NCI-H2107 treated with DMSO at 0.1 percent for 48 hours (cell line): ENCODE measurements at regions not wholly inside any gene's neighbourhood (a gene's known extent, or its start where the extent isn't known, plus 50 kb on each side); places are given as distances from the start of the nearest gene placed in this dataset.
"Not testable (repeated sequence)": the region's sequence is repeated elsewhere in the genome, so short reads cannot be mapped to it uniquely, and the experiment has no call there.

ENCODE experiments used
- DNase-seq: peaks from one replicate; lab custom pipeline; 2025; ENCODE audit not compliant: unreplicated experiment; lab: John Stamatoyannopoulos, UW

DNA sequence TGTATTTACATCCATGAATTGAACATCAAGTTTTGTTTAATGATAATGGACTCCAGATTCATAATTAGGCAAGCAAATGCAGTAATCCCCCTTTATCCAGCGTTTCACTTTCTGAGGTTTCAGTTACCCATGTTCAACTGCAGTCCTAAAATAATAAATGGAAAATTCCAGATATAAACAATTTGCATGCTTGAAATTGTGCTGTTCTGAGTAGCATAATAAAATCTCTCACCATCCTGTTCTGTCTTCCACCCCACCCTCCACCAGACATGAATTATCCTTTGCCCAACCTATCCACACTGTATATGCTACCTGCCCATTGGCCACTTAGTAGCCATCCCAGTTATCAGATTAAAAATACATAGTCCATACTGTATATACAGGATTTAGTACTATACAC is 224.5 kb upstream of the CHAC2 start:
- no peak for DNase-seq

DNA sequence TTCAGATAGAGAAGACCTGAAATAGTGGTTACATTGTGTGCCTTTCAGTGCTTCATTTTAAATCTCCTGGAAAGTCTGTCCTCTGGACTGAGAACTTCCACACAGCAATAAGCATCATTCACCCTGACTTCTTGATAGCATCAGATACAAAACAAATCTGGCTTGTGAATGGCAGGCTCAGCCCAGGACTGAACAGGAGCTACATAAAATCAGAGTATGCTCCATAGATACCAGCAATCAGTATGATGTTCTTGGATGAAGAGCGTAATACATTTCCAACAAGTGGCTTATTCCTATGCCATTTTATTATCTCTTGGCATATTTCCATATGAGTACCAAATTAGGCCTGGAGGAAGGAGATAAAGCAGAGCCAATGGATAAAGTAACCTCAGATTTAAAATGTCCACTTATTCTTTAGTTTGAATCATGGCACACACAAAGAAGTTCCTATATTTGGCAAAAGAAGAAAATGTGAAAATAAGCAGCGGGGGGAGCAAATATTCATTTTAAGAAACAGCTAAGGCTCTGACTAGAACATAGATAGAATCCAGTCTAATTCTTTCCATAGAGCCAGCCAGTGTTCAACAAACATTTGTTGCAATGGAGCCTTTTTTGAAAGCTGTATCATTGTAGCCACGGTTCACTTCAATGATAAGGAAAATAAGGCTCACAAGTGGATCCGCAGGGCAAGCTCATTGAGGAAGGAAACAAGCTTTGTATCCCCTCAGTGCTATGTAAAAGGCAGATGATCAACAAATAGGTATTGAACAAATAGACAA is 230.8 kb upstream of the CHAC2 start:
- DNase-seq: no peak

DNA sequence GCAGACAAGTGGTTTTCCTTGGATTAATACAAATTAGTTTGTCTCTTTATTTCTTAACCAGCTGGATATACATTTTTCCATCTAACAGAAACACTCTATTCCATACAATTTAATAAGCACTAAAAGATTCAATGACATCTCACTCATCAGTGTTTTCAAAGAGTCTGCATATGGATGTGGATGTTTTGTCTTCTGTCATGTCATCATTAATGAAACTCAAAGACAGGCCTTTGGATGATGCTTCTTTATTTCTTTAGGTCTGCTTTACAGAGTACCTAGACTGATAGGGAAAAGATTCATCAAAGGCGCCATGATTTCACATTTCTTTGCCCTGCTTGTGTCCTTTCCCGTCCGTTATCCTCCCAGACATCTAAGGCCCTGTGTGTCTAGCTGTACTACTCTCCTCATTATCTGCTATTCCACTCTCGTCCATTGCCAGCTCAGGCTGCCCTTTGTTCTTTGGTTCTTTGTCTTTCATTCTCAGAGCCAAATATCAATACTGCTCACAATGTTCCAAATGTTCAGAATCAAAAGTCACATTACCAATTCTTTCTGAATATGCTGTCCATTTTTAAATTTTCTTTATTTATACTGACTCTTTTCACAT is 232.3 kb upstream of the CHAC2 start:
- DNase-seq: no peak

DNA sequence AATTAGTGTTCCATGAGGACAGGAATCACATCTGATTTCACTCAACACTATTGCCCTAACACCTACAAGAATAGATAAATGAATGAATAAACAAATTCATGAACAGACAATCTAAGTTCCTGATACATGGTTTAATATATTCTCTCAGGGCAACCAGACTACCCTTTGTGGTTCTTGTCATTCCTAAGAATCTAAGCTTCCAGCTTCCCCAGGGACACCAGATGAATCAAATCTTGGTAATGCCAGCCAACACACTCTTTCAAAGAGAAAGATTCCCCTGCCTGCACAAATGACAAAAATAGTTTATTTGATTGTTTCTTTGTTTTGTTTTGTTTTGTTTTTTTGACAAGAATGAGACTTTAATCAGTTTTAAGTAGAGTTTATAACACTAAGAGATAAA is 237.5 kb upstream of the CHAC2 start:
- no peak for DNase-seq

DNA sequence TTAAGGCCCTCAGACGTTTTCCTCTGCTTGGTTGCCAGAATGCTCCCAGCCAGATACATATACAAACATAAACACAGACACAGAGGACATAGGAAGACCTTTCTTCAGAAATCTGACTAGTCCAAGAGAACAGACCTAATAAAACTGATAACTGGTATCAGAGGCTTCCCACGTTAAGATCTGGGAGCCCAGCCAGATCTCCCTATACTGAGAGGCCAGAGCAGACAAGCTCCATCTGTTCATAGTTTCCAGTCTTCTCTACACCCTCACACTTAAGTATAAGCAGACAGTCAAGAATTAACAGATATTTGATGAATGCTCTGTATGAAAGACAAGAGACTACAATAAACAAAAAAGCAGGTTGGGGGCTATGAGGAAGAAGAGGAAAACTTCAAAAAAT is 240.5 kb upstream of the CHAC2 start:
- DNase-seq: no peak

DNA sequence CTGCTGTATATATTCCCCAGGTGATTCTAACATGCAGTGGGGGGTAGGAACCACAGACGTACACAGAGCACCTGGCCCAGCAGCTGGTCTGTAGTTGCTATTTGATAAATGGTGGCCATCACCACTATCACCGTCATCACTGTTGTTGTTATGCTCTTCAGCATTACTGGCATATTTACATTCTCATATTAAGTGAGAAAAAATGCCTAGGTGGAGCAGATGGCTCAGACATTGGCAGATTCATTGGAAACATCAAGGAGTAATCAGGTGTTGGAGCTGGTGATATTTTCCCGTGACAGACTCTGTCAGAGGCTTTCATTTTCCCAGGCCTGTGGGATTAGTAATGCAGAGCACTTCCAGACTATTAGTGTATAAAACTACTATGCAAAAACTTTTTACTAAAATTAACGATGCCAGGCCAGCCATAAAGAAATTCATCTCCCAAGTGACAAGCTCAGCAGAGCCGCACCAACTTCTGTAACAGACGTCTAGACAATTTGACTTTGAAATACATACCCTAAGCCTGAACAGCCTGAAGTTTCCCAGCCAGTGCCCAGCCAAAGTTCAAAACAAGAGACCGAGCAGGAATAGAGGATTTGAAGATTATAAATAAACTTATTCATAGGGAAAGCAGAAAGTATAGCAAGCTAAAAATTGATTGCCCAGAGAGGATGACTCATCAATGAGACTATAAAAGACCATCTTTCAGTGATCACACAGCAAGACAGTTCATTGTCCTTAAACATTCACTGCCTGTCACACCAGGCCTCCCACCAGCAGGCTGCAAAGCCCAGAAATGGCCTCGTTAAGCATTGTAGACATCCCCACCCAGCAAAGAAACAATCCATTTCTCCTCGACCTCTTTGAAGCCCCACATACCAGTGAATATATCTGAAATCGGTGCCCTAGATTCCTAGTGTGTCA is 247.4 kb upstream of the CHAC2 start:
- peak; percentile 82 for DNase-seq

DNA sequence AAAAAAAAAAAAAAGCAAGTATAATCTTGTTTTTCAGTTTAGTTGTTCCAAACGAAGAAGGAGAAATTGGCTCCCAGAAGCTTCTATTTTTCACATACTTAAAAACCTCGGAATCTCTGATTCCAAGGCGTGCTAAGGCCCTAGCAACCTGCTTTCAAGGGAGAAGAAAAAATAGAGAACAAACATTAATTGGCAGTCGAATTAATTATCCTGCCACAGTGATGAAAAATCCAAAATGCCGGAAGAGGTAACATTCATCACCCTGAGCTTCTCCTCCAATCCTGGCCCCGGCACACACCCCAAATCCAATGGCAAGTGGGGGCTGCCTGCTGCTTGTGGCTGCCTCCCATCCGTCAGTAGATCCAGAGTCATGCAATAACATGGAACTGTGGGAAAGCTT is 250.2 kb upstream of the CHAC2 start:
- no peak for DNase-seq

DNA sequence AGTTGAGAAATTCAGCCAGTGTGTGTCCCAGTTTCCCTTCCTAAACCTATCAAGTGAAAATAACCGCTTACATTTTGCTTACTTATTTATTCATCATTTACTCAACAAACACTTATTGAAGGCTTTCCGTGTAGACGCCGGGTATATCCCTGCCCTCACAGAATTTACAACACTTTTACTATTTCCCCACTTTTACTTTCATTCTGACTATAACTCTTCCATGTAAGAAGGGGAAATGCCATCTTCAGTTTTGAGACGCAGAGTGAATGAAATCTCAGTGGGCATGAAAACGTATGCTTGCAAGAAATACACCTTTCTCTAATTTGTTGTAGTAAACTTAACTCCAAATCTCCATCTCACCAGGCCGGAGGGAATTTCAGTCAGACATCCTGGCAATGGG is 251.0 kb upstream of the CHAC2 start:
- no peak for DNase-seq

DNA sequence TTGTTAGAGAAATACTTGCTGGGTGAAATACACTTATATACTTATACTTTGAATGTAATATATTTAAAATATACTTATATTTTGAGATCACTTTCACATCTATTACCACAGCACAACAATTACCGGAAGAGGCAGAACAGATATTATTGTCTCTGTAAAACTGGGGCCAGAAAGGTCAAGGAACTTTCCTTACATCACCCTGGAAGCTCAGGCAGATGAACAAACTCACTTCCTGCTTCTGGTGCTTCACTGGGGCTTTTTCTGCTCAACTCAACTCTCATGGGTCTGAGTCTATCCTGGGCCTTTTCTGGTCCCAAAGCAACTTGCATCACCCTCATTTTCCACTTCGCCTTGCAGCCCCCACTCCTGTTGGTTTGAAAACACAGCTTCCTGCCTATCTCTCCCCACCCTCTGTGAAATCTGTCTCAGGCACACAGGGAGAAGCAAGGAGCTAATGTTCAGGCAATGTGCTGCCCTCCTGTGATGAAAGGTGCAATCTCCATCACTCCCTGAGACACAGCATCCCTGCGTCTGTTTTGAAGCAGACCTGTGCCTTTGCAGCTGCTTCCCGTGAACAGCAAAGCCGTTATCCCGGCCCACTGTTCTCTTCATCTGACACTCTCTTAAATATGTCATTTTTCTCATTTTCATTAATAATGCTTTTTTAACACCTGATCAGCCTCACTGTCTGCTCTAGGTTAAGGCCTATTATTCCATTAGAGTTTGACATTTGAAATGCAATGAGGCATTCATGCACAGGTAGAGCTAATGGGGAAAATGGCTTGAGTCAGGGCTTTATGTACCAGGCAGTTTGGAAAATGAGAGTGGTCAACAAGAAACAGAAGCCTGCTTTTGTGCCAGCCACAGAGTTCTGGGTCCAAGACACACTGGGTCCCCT is 251.9 kb upstream of the CHAC2 start:
- DNase-seq: peak; percentile 45

DNA sequence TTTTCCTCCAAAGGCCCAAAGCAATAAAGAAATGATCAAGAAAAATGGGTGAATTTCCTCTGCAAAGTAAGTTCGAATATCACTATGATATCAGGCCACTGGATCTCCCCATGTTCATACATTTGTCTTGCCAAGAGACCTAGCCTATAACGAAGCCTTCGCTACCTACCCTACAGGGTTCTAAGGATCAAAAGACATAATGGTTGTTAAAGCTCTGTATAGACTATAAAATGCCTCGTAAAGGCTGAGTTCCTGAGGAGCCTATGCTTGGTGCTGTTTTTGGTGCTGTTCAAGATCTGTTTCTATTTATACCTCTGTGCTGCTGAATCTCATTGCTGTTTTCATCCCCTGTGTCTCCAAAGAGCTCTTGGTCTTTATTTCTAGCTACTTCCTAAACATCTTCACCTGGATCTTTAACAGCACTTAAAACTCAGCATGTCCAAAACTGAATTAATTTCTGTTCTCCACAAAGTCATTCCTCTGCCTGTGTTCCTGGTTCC is 254.4 kb upstream of the CHAC2 start:
- DNase-seq: no peak

DNA sequence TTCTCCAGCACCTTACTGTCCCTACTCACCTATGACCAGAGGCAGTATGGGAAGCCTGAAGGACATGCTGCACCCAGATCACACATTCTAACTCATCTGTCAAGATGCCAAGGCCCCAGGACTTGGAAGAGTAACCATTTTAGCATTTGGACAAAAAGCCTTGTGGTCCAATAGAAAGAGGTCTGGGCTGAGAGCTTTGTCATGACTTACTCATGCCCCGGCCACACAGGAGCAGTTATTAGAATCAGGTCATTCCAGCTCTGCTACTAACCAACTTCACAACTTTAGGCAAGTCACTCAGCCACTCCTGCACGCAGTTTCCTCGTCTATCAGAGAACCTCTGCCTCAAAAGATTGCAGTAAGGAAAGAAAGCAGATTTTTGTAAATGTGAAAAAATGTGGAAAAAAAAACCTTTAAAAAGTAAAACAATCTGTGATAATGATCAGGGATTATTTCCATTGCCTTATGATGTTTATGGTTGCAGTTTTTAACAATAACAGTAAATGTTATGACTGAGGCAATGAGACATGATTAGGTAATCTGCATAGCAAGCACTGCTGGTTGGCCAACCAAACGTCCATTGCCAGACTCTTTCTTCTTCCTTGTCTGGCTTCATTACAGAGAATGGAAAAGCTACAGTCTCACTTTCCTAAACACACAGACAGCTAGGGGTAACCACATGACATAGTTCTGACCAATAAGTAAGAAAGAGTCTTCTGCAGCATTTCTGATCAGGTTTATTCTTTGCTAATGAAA is 255.4 kb upstream of the CHAC2 start:
- DNase-seq: no peak

DNA sequence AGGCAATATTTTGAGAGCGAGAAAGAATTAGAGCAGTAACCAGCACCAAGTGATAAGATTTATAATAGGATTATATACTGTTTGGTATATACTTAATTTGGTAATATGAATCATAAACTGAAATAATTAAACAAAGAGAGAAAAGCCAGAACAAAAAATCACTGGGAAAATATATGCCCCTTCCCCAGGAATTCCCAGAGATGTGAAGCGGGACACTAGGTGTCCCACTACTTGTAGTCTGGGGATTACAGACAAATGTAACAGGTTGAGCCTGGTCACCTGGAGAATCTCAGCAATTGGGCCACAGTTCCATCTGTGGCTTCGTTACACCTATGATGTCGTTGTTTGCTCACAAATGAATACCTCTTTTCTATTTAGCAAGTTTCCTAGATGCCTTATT is 256.1 kb upstream of the CHAC2 start:
- DNase-seq: no peak

DNA sequence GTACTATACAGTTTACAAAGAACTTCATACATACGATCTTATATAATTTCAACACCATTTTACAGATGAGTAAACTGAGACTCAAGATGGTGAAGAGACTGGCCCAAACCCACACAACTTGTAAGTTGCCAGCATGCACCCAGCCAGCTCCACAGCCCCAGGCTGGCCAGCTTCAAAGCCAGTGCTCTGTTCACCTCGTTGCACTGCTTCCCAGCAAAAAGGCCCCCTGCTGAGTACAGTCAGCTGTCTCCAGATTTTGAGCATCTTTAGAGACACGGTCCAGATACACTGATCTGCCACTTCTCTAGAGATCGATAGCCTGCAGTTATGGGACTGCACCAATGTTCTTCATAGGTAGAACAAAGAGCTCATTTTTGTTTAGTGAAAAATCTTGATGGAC is 257.2 kb upstream of the CHAC2 start:
- DNase-seq: no peak

DNA sequence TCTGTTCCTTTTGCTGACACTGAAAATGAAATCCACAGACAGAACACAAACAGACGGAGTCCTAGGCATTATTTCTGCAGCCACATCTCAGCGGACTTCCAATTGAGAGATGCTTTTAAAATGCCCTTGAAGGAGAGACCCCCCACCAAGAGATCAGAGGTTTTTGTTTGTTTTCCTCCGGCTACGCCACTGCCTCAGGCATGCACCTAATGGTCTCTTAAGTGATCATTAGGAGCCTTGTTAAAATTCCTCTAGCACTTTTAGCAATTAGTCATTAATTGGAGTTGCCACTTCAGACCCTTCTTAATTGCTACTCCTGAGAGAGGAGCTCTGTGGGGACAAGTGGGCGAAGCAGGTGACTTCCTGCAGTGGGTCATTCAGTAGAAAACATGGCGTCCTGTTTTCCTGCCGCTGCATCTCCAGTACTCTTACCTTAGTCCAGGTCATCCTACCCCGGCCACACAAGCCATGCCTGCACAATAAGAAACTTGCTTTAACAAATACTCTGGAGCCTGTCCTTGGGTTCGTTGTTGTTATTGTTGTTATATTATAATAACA is 257.7 kb upstream of the CHAC2 start:
- DNase-seq: peak; percentile 65

DNA sequence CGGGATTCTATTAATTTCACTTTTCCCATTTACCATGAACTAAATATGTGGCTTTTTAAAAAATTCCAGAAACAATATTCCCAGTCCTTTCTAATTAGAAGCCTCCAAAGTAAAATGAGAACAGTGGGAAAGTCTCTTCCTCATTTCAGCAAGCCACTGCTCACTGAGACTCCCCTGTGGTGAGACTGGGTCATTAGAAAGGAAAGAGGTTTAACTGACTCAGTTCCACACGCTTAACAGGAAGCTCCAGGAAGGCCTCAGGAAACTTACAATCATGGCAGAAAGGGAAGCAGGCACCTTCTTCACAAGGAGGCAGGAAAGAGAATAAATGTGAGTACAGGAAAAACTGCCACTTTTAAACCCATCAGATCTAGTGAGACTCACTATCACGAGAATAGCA is 258.9 kb upstream of the CHAC2 start:
- DNase-seq: no peak

DNA sequence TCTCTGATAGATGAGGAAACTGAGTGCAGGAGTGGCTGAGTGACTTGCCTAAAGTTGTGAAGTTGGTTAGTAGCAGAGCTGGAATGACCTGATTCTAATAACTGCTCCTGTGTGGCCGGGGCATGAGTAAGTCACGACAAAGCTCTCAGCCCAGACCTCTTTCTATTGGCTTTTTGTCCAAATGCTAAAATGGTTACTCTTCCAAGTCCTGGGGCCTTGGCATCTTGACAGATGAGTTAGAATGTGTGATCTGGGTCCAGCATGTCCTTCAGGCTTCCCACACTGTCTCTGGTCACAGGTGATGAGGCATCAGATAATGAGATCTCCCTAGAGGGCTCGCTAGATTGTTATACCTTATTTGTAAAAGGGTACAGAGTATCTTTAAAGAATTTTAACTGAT is 260.5 kb upstream of the CHAC2 start:
- DNase-seq: not testable (repeated sequence)

DNA sequence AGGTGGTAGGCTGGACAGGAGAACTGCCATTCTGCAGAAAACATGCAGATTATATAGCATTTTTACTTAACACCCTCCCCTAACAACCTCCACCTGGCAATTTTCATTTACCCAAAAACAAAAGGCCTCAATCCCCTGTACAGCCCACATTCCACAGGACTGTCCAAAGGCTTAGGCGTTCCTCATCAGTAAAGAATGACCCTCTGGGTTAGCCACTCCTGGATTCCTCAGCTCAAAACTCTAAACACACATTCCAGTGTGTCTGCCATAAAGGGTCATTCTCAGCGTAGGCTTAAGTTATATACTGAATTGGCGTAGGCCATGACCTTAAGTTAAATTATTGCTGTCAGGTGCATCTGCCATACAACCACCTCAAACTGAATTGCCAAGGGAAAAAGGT is 261.8 kb upstream of the CHAC2 start:
- DNase-seq: no peak

DNA sequence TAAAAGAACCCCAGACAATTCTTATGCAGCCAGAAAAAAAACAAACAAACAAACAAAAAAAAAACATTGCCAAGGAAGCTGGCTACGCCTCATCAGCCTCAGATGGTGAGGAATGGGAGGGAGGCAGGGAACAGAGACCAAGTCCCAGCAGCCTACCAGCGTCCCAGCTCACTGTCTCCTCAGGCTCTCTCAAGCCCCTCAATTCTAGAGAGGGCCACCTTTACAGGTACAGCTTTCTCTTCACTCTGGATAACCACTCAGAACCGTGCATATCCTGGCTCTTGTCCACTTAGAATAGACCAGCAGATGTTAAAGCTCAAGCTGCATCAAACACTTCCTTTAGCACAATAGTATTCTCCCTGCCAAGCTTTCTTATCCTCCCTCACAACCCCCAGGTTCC is 263.1 kb upstream of the CHAC2 start:
- DNase-seq: no peak

DNA sequence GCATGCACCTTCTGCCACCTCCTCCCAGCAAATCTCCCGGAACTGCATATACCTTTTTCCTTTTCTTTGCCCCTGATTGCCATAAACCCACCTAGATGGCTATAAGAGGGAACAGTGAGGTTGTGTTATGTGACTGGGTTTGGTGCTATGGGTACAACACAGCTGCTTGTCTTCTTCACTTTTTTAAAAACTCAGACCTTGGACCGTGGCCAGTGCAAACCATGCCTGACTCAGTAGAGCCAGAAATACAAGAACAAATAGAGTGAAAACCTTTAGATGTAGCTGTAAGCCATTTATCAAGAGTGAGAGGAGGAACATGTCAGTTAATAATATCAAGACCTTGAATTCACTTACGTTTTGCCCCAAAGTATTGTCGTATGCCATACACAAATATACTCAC is 267.4 kb upstream of the CHAC2 start:
- DNase-seq: no peak

DNA sequence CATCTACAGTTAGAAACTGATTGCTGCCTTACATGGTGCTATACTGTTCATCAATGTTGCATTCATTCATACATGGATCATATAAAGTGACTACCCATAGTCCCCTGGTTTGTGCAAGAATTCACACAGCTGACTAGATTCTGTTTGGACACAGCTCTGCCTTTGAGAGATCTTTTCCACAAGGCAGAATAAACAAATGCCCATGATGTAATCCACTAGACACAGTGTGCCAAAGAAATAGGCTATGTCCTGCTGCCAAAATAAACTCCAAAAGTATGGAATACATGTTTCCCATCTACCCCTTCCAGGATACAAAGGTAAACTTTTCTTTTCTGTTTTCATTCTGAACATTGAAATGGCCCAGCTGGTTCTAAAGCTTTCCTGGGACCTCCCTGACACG is 269.4 kb upstream of the CHAC2 start:
- no peak for DNase-seq
